Central memory CD8-positive, alpha-beta T cell (primary cell): ENCODE measurements at regions not wholly inside any gene's neighbourhood (a gene's known extent, or its start where the extent isn't known, plus 50 kb on each side); places are given as distances from the start of the nearest gene placed in this dataset.

Experiments used
- ATAC-seq: fragments of 150-1000 bp; cut with Tn5 transposase; replicated peaks from 2 replicates; pipeline ENCODE4 v1.10.0; 2022; ENCODE audit warnings: mild to moderate bottlenecking, moderate FRiP score, moderate number of reproducible peaks; ENCODE audit not compliant: poor library complexity, severe bottlenecking; ENCODE audit errors: extremely low read depth
- DNase-seq, 2 donors: peaks; one replicate each; pipeline ENCODE4 v3.0.0; 2021; ENCODE audit warnings: low spot score in 2 of 2
- H3K27ac Mint-ChIP-seq: one replicate; pipeline ENCODE4 v1.8.0; 2022; ENCODE audit warnings: low read depth, mild to moderate bottlenecking, moderate library complexity, mixed read lengths
- H3K27me3 Mint-ChIP-seq: one replicate; pipeline ENCODE4 v1.8.0; 2022; ENCODE audit warnings: mixed read lengths
- H3K36me3 Mint-ChIP-seq: one replicate; pipeline ENCODE4 v1.8.0; 2022; ENCODE audit warnings: mild to moderate bottlenecking, moderate library complexity, mixed read lengths; ENCODE audit not compliant: insufficient read depth
- H3K4me1 Mint-ChIP-seq: one replicate; pipeline ENCODE4 v1.8.0; 2022; ENCODE audit warnings: mixed read lengths
- H3K4me3 Mint-ChIP-seq: one replicate; pipeline ENCODE4 v1.8.0; 2022; ENCODE audit warnings: mild to moderate bottlenecking, moderate library complexity, mixed read lengths
- H3K9me3 Mint-ChIP-seq: one replicate; pipeline ENCODE4 v1.8.0; 2022; ENCODE audit warnings: mixed read lengths

DNA sequence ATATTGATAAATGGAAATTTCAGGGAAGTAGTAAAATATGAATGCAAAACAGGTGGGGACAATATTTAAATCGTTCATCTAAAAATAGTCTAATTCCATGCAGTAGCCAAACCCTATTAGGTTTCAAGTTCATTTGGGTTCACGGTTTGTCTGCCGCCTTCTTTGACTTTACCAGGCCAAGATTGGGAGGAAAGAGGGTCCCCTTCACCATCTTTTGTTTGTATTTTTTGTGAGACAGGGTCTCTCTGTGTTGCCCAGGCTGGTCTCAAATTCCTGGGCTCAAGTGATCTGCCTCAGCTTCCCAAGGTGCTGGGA is 98.5 kb upstream of the ATL2 start:
- Mint-ChIP-seq H3K9me3 (peaks cover 2% of the 10 kb centered on the region), H3K4me3 (no peak overlapping the region), H3K4me1 (no peaks in the 10 kb centered on the region), H3K27me3 (peaks cover 49% of the 10 kb centered on the region), H3K27ac (no peak overlapping the region), H3K36me3 (no peaks in the 10 kb centered on the region)
- DNase-seq, result no peak
- ATAC-seq, result no peak

DNA sequence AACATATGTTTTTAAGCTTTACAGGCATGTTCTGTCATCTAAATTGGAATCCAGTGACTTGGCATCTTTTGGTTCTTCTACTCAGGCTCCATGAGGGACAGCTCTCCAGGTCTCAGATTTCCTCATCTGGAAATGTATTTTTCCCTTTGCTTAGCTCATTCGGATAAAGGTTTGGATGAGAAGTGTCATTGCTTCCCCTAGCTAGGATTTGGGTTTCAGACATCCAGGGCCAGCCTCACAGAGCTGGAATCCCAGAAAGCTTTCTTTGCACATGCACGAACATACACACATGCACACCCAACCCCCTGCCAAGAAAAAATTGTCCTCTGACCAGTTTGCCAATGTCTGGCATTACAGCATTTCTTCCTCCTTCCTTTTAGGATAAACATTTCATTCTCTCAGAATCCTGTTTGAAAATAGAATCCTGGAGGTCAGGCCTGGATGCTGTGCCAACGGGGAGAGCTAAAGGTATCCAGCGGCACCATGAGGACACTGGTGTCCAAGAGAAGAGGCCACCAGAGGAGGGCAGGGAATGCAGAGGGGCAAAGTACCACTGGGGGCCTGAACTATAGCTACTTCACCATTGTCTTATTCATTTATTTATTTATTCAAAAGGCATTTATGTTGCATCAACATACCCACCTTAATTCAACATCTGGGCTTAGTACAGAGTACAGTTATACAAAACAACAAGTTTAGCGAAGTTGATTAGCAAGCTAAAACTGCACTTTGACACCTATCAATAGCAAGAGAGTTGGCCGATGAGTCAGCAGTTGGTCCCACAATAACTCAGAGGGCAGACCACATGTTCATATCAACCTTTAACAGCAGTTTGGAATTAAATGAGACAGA is 97.9 kb upstream of the ATL2 start:
- Mint-ChIP-seq H3K9me3 (no peaks in the 10 kb centered on the region), H3K36me3 (no peaks in the 10 kb centered on the region), H3K4me1 (no peaks in the 10 kb centered on the region), H3K4me3 (no peak overlapping the region), H3K27me3 (peaks cover 49% of the 10 kb centered on the region), H3K27ac (no peak overlapping the region)
- DNase-seq (no peak), ATAC-seq (no peak)

DNA sequence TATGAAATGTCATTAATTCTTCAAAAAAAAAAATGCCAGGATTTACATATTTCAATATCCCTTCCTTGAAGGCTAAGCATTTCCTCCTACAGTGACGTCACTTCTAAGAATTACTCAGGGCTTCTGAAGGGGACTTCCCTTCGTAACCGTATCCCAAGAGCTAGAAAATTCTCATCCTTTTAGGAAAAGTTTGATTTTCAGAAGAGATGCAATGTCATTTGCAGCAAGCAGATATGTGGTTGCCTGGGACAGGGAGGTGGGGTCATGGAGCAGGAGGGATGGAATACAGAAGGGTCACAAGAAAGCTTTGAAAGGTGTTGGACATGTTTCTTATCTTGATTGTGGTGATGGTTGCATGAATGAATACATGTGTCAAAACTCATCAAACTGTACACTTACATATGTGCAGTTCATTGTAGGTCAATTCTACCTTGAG is 97.0 kb upstream of the ATL2 start:
- no peak for DNase-seq
- peaks cover 45% of the 10 kb centered on the region for H3K27me3 Mint-ChIP-seq
- no peak for ATAC-seq
- no peaks in the 10 kb centered on the region for H3K36me3 Mint-ChIP-seq
- H3K27ac Mint-ChIP-seq, result no peak overlapping the region
- no peaks in the 10 kb centered on the region for H3K9me3 Mint-ChIP-seq
- no peak overlapping the region for H3K4me3 Mint-ChIP-seq
- no peaks in the 10 kb centered on the region for H3K4me1 Mint-ChIP-seq

DNA sequence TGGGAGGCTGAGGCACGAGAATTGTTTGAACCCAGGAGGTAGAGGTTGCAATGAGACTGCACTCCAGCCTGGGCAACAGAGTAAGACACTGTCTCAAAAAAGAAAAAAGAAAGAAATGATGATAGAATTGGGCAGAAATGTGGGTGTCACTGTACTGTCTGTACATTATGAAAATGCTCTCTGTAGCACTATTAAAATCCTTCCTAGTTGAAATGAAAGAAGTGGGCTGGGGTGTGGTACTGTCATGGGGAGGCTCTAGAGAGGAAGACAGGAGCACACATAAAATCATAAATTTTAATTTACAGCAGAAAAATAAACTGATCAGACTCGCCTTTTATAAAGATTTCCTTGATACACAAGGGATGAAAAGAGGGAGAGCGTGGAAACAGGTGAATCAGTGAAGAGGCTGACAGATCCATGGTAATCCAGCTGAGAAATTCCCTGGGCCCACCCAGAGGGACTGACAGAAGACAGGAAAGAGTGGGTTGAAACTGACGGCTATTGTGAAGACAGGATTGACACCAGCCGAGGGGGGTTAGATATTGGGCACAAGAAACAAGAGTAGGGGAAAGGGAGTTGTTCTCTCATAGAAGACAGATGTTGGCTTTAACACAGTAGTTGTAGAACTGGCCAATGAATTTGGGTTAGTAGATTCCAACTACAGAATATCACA is 96.4 kb upstream of the ATL2 start:
- Mint-ChIP-seq H3K27ac (no peak overlapping the region), H3K4me3 (no peak overlapping the region), H3K36me3 (no peaks in the 10 kb centered on the region), H3K27me3 (peaks cover 39% of the 10 kb centered on the region), H3K9me3 (no peaks in the 10 kb centered on the region), H3K4me1 (no peaks in the 10 kb centered on the region)
- no peak for ATAC-seq
- DNase-seq, result no peak

DNA sequence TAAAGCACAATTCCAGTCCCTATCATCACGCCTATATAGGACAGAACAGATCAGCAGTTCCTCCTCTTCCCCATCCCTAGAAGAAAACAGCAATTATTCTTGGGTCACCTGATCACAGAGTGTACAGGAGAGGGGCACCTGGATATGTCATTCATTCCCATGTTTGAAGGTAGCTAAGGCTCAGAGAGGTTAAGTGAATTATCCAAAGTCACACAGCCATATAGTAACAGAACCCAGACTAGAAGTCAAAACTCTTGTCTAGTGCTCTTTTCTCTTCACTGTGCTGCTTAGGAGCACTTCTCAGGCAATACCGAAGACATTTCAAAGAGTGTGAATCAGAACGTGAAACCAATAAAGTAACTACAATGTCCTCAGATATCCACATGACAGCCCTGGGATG is 93.0 kb upstream of the ATL2 start:
- Mint-ChIP-seq H3K4me3 (no peak overlapping the region), H3K4me1 (no peaks in the 10 kb centered on the region), H3K36me3 (no peaks in the 10 kb centered on the region), H3K27me3 (peaks cover 37% of the 10 kb centered on the region), H3K9me3 (no peaks in the 10 kb centered on the region), H3K27ac (no peak overlapping the region)
- DNase-seq, result no peak
- ATAC-seq, result no peak

DNA sequence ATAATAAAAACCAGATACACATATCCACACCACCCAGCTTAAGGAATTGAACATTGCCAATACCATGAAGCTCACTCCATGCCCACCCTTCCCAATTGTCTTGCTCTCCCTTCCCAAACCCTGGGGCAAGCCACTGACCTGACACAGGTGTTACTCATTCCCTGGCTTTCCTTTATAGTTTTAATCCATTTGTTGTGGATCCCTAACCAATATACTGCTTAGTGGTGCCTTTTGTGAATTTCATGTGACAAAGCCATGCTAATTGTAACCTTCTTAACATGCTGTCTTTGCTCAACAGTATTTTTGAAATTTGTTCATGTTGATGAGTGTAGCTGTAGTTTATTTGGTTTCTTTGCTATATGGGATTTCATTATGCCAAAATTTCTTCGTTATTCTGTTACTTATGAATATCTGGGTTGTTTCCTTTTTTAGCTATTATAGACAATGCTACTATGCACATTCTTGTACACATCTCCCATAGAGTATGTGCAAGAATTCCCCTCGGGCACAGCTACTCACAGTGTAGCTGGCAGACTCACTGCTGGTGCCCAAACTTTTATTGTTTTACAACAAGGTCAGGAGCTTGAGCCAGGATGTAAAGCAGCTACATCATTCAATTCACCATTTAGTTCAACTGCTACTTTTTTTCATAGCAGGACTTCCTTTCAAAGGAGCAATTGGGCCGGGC is 90.8 kb upstream of the ATL2 start:
- H3K4me3 Mint-ChIP-seq, result no peak overlapping the region
- H3K27me3 Mint-ChIP-seq, result peaks cover 27% of the 10 kb centered on the region
- ATAC-seq (no peak), DNase-seq (no peak)
- H3K27ac Mint-ChIP-seq, result no peak overlapping the region
- H3K36me3 Mint-ChIP-seq, result no peaks in the 10 kb centered on the region
- H3K4me1 Mint-ChIP-seq, result no peaks in the 10 kb centered on the region
- H3K9me3 Mint-ChIP-seq, result no peaks in the 10 kb centered on the region

DNA sequence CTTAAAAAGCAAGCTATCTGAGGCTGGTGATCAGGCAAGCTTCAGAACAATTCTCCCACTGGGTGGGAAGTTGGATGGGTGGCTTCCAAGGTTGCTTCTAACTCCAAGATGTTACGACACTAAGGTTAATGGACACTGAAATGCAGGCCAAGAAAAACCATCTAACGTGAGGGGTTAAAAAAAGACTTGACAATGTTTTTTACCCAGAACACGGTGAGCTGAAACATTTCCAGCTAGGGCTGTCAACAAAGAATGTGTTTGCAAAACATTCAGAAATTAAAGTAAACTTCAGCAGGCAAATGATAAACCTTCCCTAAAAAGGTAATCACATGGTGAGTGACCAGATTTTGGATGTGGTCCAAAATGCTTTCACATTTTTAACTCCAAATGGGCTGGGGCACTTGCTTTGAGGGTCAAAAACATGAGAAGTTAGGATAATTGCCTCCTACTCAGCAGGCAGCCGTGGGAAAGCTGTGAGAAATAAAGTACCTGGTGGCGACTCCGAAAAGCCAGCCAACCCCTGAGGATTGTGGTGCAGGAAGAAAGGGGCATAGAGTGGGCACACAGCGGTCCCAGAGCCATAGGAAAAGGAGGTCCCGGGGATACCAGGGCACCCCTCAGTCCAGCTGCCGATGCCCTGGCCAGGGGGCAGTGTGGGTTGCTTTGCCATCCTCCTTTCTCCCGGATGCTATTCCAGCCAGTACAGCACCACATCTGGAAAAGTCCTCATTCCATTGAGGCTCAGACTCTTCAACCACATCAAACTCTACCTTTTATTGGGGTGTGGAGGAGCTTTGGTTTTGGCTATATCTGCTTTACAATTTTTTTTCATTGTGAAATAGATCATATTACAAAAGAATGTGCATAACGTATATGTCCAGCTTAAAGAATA is 90.0 kb upstream of the ATL2 start:
- Mint-ChIP-seq H3K27ac (no peak overlapping the region), H3K9me3 (no peaks in the 10 kb centered on the region), H3K27me3 (peaks cover 19% of the 10 kb centered on the region), H3K4me3 (no peak overlapping the region), H3K4me1 (no peaks in the 10 kb centered on the region), H3K36me3 (no peaks in the 10 kb centered on the region)
- DNase-seq (no peak), ATAC-seq (no peak)

DNA sequence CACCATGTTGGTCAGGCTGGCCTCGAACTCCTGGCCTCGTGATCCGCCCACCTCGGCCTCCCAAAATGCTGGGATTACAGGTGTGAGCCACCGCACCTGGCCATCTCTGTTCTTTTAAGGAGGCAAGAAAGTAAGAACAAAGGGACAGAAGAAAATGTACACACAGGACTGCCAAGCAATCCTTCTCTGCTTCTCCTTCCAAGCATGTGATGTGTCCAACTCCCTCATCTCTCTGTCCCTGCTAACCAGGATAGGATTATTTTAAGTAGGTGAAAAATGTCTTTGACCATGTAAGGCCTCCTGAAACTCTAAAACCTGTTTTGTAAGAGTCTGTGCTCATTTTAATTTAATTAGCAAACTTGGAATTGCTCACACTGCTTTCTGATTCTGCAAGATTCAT is 89.3 kb upstream of the ATL2 start:
- Mint-ChIP-seq H3K27me3 (peaks cover 12% of the 10 kb centered on the region), H3K4me3 (no peak overlapping the region), H3K4me1 (no peaks in the 10 kb centered on the region), H3K27ac (no peak overlapping the region), H3K9me3 (no peaks in the 10 kb centered on the region), H3K36me3 (no peaks in the 10 kb centered on the region)
- no peak for DNase-seq
- ATAC-seq, result no peak

DNA sequence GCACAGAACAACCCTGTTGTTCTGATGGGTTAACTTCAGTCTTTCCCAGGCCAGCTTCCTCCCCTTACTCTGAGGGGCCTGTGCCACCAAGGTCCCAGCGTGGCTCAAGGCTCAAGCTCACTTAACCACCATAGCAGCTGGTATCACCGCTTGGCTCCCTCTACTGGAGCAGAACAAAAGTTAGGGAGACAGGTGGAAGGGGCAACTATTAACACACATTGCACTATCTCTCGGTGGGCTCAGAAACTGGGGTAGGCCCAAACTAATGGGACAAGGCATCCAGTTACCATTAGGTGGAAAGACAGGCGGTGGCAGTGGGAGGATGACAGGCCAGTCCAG is 88.7 kb upstream of the ATL2 start:
- Mint-ChIP-seq H3K27ac (no peak overlapping the region), H3K36me3 (no peaks in the 10 kb centered on the region), H3K4me3 (no peak overlapping the region), H3K4me1 (no peaks in the 10 kb centered on the region), H3K27me3 (peaks cover 12% of the 10 kb centered on the region), H3K9me3 (no peaks in the 10 kb centered on the region)
- ATAC-seq, result no peak
- DNase-seq, result no peak

DNA sequence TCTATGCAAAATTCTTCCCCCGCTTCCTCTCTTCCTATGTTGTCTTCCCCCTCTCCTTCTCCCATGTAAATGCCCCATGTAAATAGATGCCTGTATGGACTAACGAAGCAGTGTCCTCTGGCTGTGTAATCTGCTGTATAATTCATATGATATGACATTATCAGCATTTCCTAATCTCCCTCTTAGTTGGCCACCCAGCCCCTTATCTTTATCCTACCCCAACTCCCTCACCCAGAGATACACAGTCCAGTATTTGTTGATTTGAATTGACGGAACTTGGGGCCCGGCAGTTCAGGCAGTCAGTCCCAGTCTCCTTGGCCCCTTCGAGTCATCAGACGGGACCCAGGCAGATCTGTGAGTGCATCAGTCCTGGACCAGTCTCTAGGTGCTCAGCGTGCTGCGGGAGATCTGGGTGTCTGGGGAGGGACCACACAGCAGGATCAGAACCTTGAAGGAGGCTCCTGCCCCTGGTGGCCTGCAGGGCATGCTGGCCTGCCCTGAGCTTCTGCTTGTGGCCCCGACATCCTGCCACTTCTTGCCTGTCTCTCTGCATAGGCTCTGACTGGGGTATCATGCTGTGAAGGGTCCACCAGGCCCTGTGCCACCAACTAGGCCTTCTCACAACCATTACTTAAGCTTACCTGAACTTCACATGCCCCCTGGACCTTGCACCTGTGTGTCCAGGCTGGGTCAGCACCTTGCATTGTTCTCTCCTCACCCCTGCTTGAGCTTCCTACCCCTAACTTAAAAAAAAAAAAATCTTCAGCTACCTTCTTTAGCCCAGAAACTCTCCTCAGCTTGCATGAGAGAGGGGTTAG is 88.1 kb upstream of the ATL2 start:
- ATAC-seq, result no peak
- Mint-ChIP-seq H3K27ac (no peak overlapping the region), H3K9me3 (no peaks in the 10 kb centered on the region), H3K27me3 (peaks cover 12% of the 10 kb centered on the region), H3K4me3 (no peak overlapping the region), H3K4me1 (no peaks in the 10 kb centered on the region), H3K36me3 (no peaks in the 10 kb centered on the region)
- no peak for DNase-seq

DNA sequence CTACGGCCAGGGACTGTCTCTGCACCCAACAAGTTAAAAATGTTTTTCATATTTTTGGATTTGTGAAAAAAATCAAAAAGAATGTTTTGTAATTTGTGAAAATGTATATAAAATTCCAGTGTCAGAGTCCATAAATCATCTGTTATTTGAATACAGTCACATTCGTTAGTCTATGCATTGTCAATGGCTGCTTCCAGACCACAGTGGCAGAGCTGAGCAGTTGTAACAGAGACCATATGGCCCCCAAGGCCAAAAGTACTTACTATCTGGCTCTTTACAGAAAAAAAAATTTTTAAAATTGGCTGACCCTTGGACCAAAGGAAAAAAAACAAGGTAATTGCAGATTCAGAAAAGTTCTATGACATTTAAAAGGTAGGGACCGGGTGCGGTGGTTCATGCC is 86.7 kb upstream of the ATL2 start:
- Mint-ChIP-seq H3K4me1 (no peaks in the 10 kb centered on the region), H3K27ac (no peak overlapping the region), H3K9me3 (no peaks in the 10 kb centered on the region), H3K36me3 (no peaks in the 10 kb centered on the region), H3K27me3 (peaks cover 13% of the 10 kb centered on the region), H3K4me3 (no peak overlapping the region)
- no peak for DNase-seq
- ATAC-seq, result no peak
